HFF-Myc (cell line): ENCODE measurements at regions not wholly inside any gene's neighbourhood (a gene's known extent, or its start where the extent isn't known, plus 50 kb on each side); places are given as distances from the start of the nearest gene placed in this dataset.

Source experiments
- DNase-seq: peaks from one replicate; pipeline ENCODE4 v3.0.0-alpha.2; 2011; ENCODE audit warnings: low read depth; ENCODE audit errors: extremely low read depth
- H3K4me3 ChIP-seq: replicated peaks from 2 replicates; pipeline ENCODE4 v1.5.1; 2011; ENCODE audit warnings: low read depth, mild to moderate bottlenecking, control low read depth, low read length
- TF ChIP-seq, protein P1 (sequence below): IDR thresholded peaks from 2 replicates; pipeline ENCODE4 v1.5.1; 2012; ENCODE audit warnings: mild to moderate bottlenecking, low read depth, low read length, control low read depth; ENCODE audit errors: missing control alignments

DNA sequence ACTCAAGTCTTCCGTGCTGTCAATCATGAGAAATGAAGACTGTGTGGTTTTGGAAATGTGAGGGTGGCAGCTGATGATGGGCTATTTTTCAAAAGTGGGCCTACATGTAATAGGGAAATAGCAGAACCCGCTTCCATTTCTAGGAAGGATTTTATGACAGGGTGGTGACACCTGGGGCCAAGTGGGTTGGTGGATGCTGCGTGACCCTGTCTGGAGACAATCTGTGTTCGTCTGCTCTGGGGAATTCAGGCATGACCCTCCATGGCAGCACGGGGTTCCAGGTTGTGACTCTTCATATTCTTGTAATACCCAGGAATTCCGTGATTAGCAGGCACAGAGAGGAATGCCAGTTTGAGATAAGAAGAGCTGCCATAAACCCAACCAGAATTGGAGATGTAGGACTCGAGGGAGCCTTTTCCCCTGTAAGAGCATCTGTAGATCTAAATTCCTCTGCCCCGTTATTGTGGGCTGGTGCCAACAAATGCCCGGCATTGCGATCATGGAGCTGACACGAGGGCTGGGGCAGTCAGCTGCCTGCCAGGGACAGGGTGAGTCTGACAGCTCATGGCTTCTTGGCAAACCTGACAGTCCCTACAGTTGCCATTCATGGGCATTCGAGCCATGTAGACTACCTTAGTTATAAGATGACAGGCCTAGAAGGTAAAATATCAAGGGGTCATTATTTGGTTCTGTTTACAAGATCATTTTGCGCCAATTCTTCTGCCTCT lies 279.7 kb downstream of the GADD45G start:
- no peak overlapping the region for H3K4me3 ChIP-seq
- DNase-seq, result no peak
- TF ChIP-seq, protein P1, sequence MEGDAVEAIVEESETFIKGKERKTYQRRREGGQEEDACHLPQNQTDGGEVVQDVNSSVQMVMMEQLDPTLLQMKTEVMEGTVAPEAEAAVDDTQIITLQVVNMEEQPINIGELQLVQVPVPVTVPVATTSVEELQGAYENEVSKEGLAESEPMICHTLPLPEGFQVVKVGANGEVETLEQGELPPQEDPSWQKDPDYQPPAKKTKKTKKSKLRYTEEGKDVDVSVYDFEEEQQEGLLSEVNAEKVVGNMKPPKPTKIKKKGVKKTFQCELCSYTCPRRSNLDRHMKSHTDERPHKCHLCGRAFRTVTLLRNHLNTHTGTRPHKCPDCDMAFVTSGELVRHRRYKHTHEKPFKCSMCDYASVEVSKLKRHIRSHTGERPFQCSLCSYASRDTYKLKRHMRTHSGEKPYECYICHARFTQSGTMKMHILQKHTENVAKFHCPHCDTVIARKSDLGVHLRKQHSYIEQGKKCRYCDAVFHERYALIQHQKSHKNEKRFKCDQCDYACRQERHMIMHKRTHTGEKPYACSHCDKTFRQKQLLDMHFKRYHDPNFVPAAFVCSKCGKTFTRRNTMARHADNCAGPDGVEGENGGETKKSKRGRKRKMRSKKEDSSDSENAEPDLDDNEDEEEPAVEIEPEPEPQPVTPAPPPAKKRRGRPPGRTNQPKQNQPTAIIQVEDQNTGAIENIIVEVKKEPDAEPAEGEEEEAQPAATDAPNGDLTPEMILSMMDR, result no peak

DNA sequence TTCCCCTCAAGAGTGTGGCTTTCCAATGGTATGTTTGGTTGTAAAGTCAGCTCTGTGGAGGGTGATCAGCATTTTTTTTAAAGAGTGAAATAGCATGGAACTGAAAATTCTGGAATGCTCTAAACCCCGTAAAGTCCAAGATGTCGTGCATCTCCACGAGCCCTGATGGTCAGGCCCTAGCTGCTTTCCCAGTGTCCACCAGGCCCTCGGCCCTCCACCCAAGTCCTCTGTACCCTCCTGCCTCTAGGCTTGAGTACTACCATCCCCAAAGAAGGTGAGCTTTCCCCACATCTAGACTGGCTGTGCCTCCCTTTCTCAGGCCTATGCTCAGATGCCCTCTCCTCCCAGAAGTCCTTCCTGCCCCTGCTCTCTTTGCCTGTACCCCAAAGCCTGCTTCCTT lies 280.3 kb downstream of the GADD45G start:
- TF ChIP-seq, protein P1, result no peak
- no peak for DNase-seq
- no peak overlapping the region for H3K4me3 ChIP-seq

DNA sequence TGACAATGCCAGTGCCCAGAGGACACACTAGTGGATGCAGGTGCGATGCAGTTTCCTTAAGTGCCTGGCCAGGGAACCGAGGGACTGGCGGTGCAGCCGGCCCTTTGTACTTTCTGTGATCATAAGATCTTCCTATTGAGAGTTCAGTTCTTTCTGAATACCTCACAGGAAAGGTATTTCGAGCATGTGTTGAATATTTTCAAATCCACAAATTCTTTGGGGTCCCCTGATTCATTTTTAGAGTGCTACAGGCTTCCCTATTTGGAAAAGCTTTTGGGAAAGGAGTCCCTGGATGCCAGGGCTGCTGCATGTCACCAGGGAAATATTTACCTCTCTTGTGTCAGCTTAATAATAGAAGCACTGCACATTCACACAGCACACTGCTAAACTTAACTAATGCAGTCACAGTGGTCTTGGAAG lies 281.5 kb downstream of the GADD45G start:
- DNase-seq, result no peak
- TF ChIP-seq, protein P1, result no peak
- no peak overlapping the region for H3K4me3 ChIP-seq

DNA sequence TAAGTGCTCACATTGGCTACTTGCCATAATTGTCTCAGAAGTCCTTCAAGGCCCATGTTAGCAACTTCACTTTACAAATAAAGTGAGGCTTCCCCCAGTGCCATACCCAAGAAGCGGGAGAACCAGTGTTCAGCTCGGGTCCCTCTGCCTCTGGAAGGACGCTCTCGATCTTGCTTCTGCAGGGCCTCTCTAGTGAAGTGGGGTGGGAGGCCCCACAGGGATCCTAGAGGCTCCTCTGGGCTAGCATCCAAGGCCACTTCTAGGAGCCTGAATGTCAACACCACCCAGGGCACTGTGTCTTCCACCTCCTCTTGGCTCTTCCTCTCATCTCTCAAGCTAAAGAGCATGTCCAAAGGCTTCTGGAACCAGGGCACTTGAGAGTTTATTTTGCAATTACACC lies 282.5 kb downstream of the GADD45G start:
- no peak for DNase-seq
- no peak overlapping the region for H3K4me3 ChIP-seq
- TF ChIP-seq, protein P1, result no peak

DNA sequence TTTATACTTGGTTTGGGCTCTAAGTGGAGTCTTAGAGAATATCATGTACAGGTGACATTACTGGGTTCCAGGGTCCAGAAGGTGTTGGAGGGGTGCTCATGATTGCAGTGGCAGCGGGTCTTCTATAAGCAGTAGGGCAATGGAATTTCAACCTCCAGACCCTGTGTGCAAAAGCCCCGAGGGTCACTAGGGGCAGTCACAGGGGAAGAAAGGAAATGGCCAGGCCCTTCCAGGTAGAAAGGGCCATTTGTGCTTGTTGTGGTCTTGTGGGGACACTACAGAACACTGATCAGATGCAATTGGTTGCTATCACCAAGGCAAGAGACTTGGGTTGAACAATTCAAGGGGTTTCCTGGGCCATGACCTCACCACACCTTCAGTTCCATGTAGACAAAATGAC lies 283.4 kb downstream of the GADD45G start:
- TF ChIP-seq, protein P1, result no peak
- H3K4me3 ChIP-seq, result no peak overlapping the region
- DNase-seq, result no peak

DNA sequence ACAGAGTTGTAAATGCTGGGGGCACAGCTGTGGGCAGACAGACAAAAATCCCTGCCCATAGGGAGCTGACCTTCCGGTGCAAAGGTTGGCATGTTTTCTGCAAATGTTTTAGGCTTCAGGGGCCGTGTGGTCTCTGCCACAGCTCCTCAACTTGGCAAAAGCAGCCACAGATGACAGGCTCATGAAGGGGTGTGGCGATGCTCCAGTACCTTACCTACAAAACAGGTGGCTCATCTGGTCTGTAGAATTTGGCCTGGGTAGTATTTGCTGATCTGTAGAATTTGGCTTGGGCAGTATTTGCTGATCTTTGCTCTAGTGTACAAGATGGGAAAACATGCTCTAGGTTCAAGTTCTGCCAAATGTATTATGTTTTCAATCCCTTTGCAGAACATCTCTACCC lies 283.9 kb downstream of the GADD45G start:
- TF ChIP-seq, protein P1, result no peak
- no peak for DNase-seq
- H3K4me3 ChIP-seq, result no peak overlapping the region

DNA sequence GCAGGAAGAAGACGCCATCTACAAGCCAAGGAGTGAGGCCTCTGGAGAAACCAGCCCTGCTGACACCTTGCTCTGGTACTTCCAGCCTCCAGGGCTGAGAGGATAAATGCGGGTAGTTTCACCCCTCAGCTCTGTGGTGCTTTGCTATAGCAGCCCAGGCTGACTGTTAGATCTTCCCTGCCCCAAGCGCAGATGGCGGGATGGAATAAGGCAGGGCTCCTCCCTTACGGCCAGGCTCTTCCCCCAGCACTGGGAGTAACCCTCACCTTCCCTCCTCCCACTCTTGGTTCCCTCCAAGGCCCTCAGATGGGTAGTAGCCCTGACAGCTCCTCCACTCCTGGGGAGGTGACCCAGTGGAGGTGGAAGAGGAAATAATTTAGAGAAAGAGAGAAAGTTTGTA lies 285.1 kb downstream of the GADD45G start:
- TF ChIP-seq, protein P1, result no peak
- DNase-seq, result no peak
- H3K4me3 ChIP-seq, result no peak overlapping the region
